Upper lobe of left lung (tissue), 4 donors: ENCODE measurements at regions not wholly inside any gene's neighbourhood (a gene's known extent, or its start where the extent isn't known, plus 50 kb on each side); places are given as distances from the start of the nearest gene placed in this dataset.

Source experiments
- EP300 ChIP-seq, 4 donors: sonication (generic); formaldehyde crosslinking; IDR thresholded peaks; one replicate each; pipeline ENCODE4 v1.5.1; 2017; ENCODE audit warnings: antibody characterized with exemption in 4 of 4, control low read depth in 2 of 4
- POLR2A ChIP-seq, 4 donors: fragments of 450-650 bp; IDR thresholded peaks; one replicate each; pipeline ENCODE4 v1.5.1; 2016 to 2017; ENCODE audit warnings: antibody characterized with exemption in 4 of 4, mild to moderate bottlenecking in 2 of 4
- POLR2AphosphoS5 ChIP-seq, 2 donors: sonication (generic); formaldehyde crosslinking; IDR thresholded peaks; one replicate each; pipeline ENCODE4 v1.5.1; 2017; ENCODE audit warnings: antibody characterized with exemption in 2 of 2
- TF ChIP-seq, protein P1 (sequence below), 6 experiments: fragments of 450-650 bp in 4 of 6; fragments of 200-600 bp in 2 of 6; sonication (generic) in 2 of 6; IDR thresholded peaks; one replicate each; pipeline ENCODE4 v1.5.1; 2016 to 2019; ENCODE audit warnings: antibody characterized with exemption in 6 of 6

DNA sequence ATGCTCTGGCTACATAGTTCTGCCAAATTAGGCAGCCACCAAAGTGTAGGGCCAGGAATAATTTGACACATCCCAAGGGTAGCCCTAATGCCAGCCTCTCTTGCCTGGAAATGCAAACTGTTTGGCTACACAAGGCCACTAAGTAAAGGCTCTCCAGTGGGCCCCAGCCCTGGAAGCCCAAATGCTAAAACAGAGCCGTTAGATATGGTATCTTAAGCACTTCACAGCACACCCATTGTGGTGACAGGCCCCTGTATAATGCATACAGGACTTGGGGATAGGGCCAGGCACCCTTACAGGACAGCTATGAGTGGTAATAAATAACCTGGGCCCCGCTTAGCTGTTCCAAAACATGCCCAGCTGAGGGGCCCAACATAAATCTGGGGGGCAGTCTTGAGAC is 623.9 kb downstream of the BCOR start:
- no peak for TF ChIP-seq POLR2A (IDR thresholded peaks at IDR 0.05)
- TF ChIP-seq, protein P1, sequence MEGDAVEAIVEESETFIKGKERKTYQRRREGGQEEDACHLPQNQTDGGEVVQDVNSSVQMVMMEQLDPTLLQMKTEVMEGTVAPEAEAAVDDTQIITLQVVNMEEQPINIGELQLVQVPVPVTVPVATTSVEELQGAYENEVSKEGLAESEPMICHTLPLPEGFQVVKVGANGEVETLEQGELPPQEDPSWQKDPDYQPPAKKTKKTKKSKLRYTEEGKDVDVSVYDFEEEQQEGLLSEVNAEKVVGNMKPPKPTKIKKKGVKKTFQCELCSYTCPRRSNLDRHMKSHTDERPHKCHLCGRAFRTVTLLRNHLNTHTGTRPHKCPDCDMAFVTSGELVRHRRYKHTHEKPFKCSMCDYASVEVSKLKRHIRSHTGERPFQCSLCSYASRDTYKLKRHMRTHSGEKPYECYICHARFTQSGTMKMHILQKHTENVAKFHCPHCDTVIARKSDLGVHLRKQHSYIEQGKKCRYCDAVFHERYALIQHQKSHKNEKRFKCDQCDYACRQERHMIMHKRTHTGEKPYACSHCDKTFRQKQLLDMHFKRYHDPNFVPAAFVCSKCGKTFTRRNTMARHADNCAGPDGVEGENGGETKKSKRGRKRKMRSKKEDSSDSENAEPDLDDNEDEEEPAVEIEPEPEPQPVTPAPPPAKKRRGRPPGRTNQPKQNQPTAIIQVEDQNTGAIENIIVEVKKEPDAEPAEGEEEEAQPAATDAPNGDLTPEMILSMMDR (IDR thresholded peaks at IDR 0.05), result no peak
- TF ChIP-seq EP300 (IDR thresholded peaks at IDR 0.05), result no peak
- TF ChIP-seq POLR2AphosphoS5 (IDR thresholded peaks at IDR 0.05), result no peak
